H9 (cell line): ENCODE measurements at regions not wholly inside any gene's neighbourhood (a gene's known extent, or its start where the extent isn't known, plus 50 kb on each side); places are given as distances from the start of the nearest gene placed in this dataset.

ENCODE experiments used
- DNase-seq: peaks from one replicate; pipeline ENCODE4 v3.0.0-alpha.2; 2017
- H2AFZ ChIP-seq: one replicate; pipeline ENCODE4 v1.6.1; 2013; ENCODE audit warnings: mild to moderate bottlenecking, low read length, control low read depth, moderate library complexity
- H2AK5ac ChIP-seq: 2 replicates; pipeline ENCODE4 v1.6.1; 2013; ENCODE audit warnings: low read length, control low read depth, mixed read lengths; ENCODE audit not compliant: insufficient read length
- H2BK120ac ChIP-seq: one replicate; pipeline ENCODE4 v1.6.1; 2013; ENCODE audit warnings: low read depth, mild to moderate bottlenecking, low read length, control low read depth, inconsistent platforms; ENCODE audit not compliant: poor library complexity, severe bottlenecking
- H2BK12ac ChIP-seq: 2 replicates; pipeline ENCODE4 v1.6.1; 2013; ENCODE audit warnings: low read length, control low read depth, mixed read lengths, low read depth; ENCODE audit not compliant: insufficient read length
- H2BK15ac ChIP-seq: 2 replicates; pipeline ENCODE4 v1.6.1; 2013; ENCODE audit warnings: low read depth, low read length, control low read depth
- H2BK20ac ChIP-seq: one replicate; pipeline ENCODE4 v1.6.1; 2013; ENCODE audit warnings: low read depth, mild to moderate bottlenecking, low read length, control low read depth, inconsistent platforms; ENCODE audit not compliant: poor library complexity, severe bottlenecking
- H2BK5ac ChIP-seq: 2 replicates; pipeline ENCODE4 v1.6.1; 2013; ENCODE audit warnings: low read length, control low read depth, mixed read lengths; ENCODE audit not compliant: insufficient read length
- H3K14ac ChIP-seq: 2 replicates; pipeline ENCODE4 v1.6.1; 2013; ENCODE audit warnings: low read length, control low read depth; ENCODE audit not compliant: insufficient read depth
- H3K18ac ChIP-seq: 2 replicates; pipeline ENCODE4 v1.6.1; 2013; ENCODE audit warnings: low read depth, mild to moderate bottlenecking, mixed read lengths, low read length, control low read depth; ENCODE audit not compliant: insufficient read length
- H3K23ac ChIP-seq: 2 replicates; pipeline ENCODE4 v1.6.1; 2013; ENCODE audit warnings: low read length, control low read depth, mixed read lengths, low read depth; ENCODE audit not compliant: insufficient read length
- H3K23me2 ChIP-seq: 2 replicates; pipeline ENCODE4 v1.6.1; 2013; ENCODE audit warnings: low read depth, mild to moderate bottlenecking, mixed read lengths, low read length, control low read depth; ENCODE audit not compliant: insufficient read length, poor library complexity, severe bottlenecking
- H3K27ac ChIP-seq: 2 replicates; pipeline ENCODE4 v1.5.1; 2013; ENCODE audit warnings: low read length, control low read depth, mixed read lengths, low read depth; ENCODE audit not compliant: insufficient read length
- H3K27me3 ChIP-seq: 2 replicates; pipeline ENCODE4 v1.6.1; 2013; ENCODE audit warnings: low read length, control low read depth, inconsistent platforms; ENCODE audit not compliant: insufficient read depth
- H3K4ac ChIP-seq: 2 replicates; pipeline ENCODE4 v1.6.1; 2013; ENCODE audit warnings: low read depth, mild to moderate bottlenecking, control low read depth, inconsistent platforms, low read length, moderate library complexity
- H3K4me1 ChIP-seq: 2 replicates; pipeline ENCODE4 v1.6.1; 2013; ENCODE audit warnings: low read length, control low read depth, inconsistent platforms; ENCODE audit not compliant: insufficient read depth
- H3K4me2 ChIP-seq: 2 replicates; pipeline ENCODE4 v1.6.1; 2013; ENCODE audit warnings: low read length, control low read depth, mixed read lengths; ENCODE audit not compliant: insufficient read length, insufficient read depth
- H3K56ac ChIP-seq: 2 replicates; pipeline ENCODE4 v1.6.1; 2013; ENCODE audit warnings: low read depth, mild to moderate bottlenecking, mixed read lengths, low read length, control low read depth; ENCODE audit not compliant: insufficient read length
- H3K79me1 ChIP-seq: 2 replicates; pipeline ENCODE4 v1.6.1; 2013; ENCODE audit warnings: low read depth, mild to moderate bottlenecking, moderate library complexity, low read length, control low read depth, inconsistent platforms; ENCODE audit not compliant: insufficient read depth, poor library complexity, severe bottlenecking
- H3K79me2 ChIP-seq: 2 replicates; pipeline ENCODE4 v1.6.1; 2013; ENCODE audit warnings: low read length, control low read depth, inconsistent platforms; ENCODE audit not compliant: insufficient read depth
- H3K9ac ChIP-seq: 2 replicates; pipeline ENCODE4 v1.6.1; 2013; ENCODE audit warnings: low read length, control low read depth, mixed read lengths; ENCODE audit not compliant: insufficient read length; ENCODE audit errors: extremely low read depth
- H3K9me3 ChIP-seq: one replicate; pipeline ENCODE4 v1.6.1; 2013; ENCODE audit warnings: low read depth, low read length, inconsistent platforms; ENCODE audit not compliant: control insufficient read depth
- H3T11ph ChIP-seq: one replicate; pipeline ENCODE4 v1.6.1; 2013; ENCODE audit warnings: mild to moderate bottlenecking, low read length, control low read depth, inconsistent platforms
- H4K20me1 ChIP-seq: one replicate; pipeline ENCODE4 v1.6.1; 2013; ENCODE audit not compliant: control insufficient read depth, insufficient read length, insufficient read depth
- H4K5ac ChIP-seq: 2 replicates; pipeline ENCODE4 v1.6.1; 2013; ENCODE audit warnings: low read depth, mild to moderate bottlenecking, mixed read lengths, low read length, control low read depth; ENCODE audit not compliant: insufficient read length
- H4K8ac ChIP-seq: replicated peaks from 2 replicates; pipeline ENCODE4 v1.6.1; 2013; ENCODE audit warnings: low read length, control low read depth, mixed read lengths, low read depth; ENCODE audit not compliant: insufficient read length
- H4K91ac ChIP-seq: 2 replicates; pipeline ENCODE4 v1.6.1; 2013; ENCODE audit warnings: low read depth, mild to moderate bottlenecking, moderate library complexity, mixed read lengths, low read length, control low read depth; ENCODE audit not compliant: insufficient read length
- H3K27ac Mint-ChIP-seq, 3 experiments: 2 replicates in 2 of 3; 3 replicates in 1 of 3; pipeline ENCODE4 v1.8.0; 2020 to 2021; ENCODE audit warnings: mixed read lengths in 3 of 3, mild to moderate bottlenecking in 1 of 3, moderate library complexity in 1 of 3
- H3K27me3 Mint-ChIP-seq: 2 replicates; pipeline ENCODE4 v1.8.0; 2021; ENCODE audit warnings: low read depth, mild to moderate bottlenecking, moderate library complexity, mixed read lengths
- H3K36me3 Mint-ChIP-seq, 3 experiments: 2 replicates in 2 of 3; 3 replicates in 1 of 3; pipeline ENCODE4 v1.8.0; 2020 to 2021; ENCODE audit warnings: low read depth in 3 of 3, mixed read lengths in 3 of 3; ENCODE audit not compliant: insufficient read depth in 1 of 3
- H3K4me1 Mint-ChIP-seq, 2 experiments: 2 replicates each; pipeline ENCODE4 v1.8.0; 2020; ENCODE audit warnings: mixed read lengths in 2 of 2
- H3K4me3 Mint-ChIP-seq, 2 experiments: 2 replicates in 1 of 2; 3 replicates in 1 of 2; pipeline ENCODE4 v1.8.0; 2020 to 2021; ENCODE audit warnings: mild to moderate bottlenecking in 2 of 2, mixed read lengths in 2 of 2, moderate library complexity in 1 of 2
- H3K9me3 Mint-ChIP-seq, 2 experiments: 2 replicates in 1 of 2; 3 replicates in 1 of 2; pipeline ENCODE4 v1.8.0; 2020; ENCODE audit warnings: mild to moderate bottlenecking in 2 of 2, mixed read lengths in 2 of 2, moderate library complexity in 1 of 2
- CTCF ChIP-seq: fragments of 200-600 bp; sonication (generic); conservative IDR thresholded peaks from 3 replicates; pipeline ENCODE4 v1.8.0; 2021; ENCODE audit warnings: antibody characterized with exemption, mild to moderate bottlenecking
- WGBS: extraction: QIAGEN DNeasy Blood & Tissue Kit; methylation state at CpG from one replicate; pipeline ENCODE4 v1.1.7; 2013; ENCODE audit warnings: missing lambda C conversion rate, low lambda C conversion rate, mixed read lengths; ENCODE audit not compliant: insufficient read length; ENCODE audit errors: extremely low coverage; 5-methylcytosine and 5-hydroxymethylcytosine counted together

DNA sequence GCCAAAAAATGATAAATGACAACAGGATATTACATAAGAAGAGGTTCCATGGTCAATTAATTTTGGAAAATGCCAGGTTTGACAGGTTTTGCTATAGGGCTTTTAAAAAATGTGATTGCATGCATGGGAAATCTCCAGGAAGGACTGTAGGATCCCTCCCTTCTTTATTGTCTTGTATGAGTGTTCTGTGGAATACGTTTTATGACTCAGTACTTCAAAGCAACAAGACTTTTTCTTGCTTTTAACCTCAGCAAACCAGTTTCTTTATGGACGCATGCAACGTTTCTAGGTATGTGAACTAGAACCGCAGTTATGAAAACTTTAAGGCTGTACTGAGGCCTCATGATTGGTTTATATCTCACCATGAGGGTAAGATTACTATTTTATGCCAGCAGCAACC lies 76.6 kb upstream of the NTRK2 start:
- Histone ChIP-seq H3K14ac (no peak overlapping the region), H2AK5ac (no peak overlapping the region), H4K20me1 (no peaks in the 10 kb centered on the region), H3K27me3 (no peaks in the 10 kb centered on the region), H3T11ph (no peak overlapping the region), H3K4me2 (no peak overlapping the region), H3K4ac (no peak overlapping the region), H2BK5ac (no peak overlapping the region), H3K4me1 (no peaks in the 10 kb centered on the region), H3K79me1 (no peaks in the 10 kb centered on the region), H3K27ac (no peak overlapping the region), H3K9me3 (no peaks in the 10 kb centered on the region), H3K79me2 (no peaks in the 10 kb centered on the region), H3K23me2 (no peaks in the 10 kb centered on the region), H3K23ac (no peak overlapping the region), H2BK20ac (no peak overlapping the region), H2BK15ac (no peak overlapping the region), H4K5ac (no peak overlapping the region), H4K91ac (no peak overlapping the region), H3K56ac (no peak overlapping the region), H3K9ac (no peak overlapping the region), H2AFZ (no peak overlapping the region), H2BK120ac (no peak overlapping the region), H2BK12ac (no peak overlapping the region), H4K8ac (no peak overlapping the region), H3K18ac (no peak overlapping the region)
- no peak overlapping the region for H3K4me3 Mint-ChIP-seq
- H3K27me3 Mint-ChIP-seq, result peaks cover 1% of the 10 kb centered on the region
- H3K27ac Mint-ChIP-seq, result no peak overlapping the region
- whole genome bisulfite sequencing, result no CpG with 5 or more reads among the region's 4 CpGs
- H3K36me3 Mint-ChIP-seq, result no peaks in the 10 kb centered on the region; a peak in 1 of 7 replicates
- H3K4me1 Mint-ChIP-seq, result 0 out of 4 replicates have a peak, but pooled peaks cover 0 to 3% of the 10 kb centered on the region in 2 experiments
- no peaks in the 10 kb centered on the region for H3K9me3 Mint-ChIP-seq
- no peak for TF ChIP-seq CTCF
- no peak for DNase-seq
